H1 (cell line): ENCODE measurements at regions not wholly inside any gene's neighbourhood (a gene's known extent, or its start where the extent isn't known, plus 50 kb on each side); places are given as distances from the start of the nearest gene placed in this dataset.

Source experiments
- GABPA ChIP-seq: IDR thresholded peaks from 2 replicates; pipeline ENCODE4 v1.6.1; 2011; ENCODE audit warnings: mild to moderate bottlenecking, low read length, moderate library complexity, borderline replicate concordance; ENCODE audit not compliant: insufficient read depth
- NANOG ChIP-seq: IDR thresholded peaks from 2 replicates; pipeline ENCODE4 v1.6.1; 2011; ENCODE audit warnings: low read length, low read depth, mild to moderate bottlenecking, inconsistent platforms; ENCODE audit not compliant: insufficient read depth, poor library complexity, severe bottlenecking
- PHF8 ChIP-seq: fragments of 200-600 bp; sonication (generic); conservative IDR thresholded peaks from 2 replicates; pipeline ENCODE4 v1.7.1; 2012; ENCODE audit warnings: low read depth, mild to moderate bottlenecking, inconsistent platforms, low read length, moderate library complexity
- RFX5 ChIP-seq: IDR thresholded peaks from 2 replicates; pipeline ENCODE4 v1.6.1; 2011; ENCODE audit warnings: low read depth, low read length, improper control_type of control experiment, borderline replicate concordance
- SP4 ChIP-seq: IDR thresholded peaks from 2 replicates; pipeline ENCODE4 v1.6.1; 2012; ENCODE audit warnings: low read length, inconsistent platforms
- TF ChIP-seq, protein P1 (sequence below): fragments of 300-600 bp; sonication (generic); IDR thresholded peaks from 2 replicates; pipeline ENCODE4 v1.7.1; 2012; ENCODE audit warnings: low read length, moderate library complexity, mild to moderate bottlenecking, inconsistent platforms; ENCODE audit not compliant: insufficient replicate concordance
- TF ChIP-seq, protein P2 (sequence below): IDR thresholded peaks from 2 replicates; pipeline ENCODE4 v1.6.1; 2012; ENCODE audit warnings: low read length, inconsistent platforms

DNA sequence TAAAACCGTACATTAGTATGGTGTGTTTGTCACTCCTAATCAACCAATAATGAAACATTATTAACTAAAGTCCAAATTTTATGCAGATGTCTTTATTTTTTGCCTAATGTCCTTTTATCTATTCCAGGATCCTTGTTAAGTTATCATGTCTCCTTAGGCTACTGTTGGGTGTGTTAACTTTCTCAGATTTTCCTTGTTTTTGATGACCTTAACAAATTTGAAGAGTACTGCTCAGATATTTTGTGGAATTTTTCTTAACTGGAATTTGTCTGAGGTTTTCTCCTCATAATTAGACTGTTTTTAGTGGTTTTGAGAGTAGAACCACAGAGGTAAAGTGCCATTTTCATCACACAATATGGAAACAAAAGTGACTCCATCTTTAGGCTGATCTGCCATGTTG, 406.3 kb downstream of the MEI4 start (continued):
- TF ChIP-seq, protein P1, sequence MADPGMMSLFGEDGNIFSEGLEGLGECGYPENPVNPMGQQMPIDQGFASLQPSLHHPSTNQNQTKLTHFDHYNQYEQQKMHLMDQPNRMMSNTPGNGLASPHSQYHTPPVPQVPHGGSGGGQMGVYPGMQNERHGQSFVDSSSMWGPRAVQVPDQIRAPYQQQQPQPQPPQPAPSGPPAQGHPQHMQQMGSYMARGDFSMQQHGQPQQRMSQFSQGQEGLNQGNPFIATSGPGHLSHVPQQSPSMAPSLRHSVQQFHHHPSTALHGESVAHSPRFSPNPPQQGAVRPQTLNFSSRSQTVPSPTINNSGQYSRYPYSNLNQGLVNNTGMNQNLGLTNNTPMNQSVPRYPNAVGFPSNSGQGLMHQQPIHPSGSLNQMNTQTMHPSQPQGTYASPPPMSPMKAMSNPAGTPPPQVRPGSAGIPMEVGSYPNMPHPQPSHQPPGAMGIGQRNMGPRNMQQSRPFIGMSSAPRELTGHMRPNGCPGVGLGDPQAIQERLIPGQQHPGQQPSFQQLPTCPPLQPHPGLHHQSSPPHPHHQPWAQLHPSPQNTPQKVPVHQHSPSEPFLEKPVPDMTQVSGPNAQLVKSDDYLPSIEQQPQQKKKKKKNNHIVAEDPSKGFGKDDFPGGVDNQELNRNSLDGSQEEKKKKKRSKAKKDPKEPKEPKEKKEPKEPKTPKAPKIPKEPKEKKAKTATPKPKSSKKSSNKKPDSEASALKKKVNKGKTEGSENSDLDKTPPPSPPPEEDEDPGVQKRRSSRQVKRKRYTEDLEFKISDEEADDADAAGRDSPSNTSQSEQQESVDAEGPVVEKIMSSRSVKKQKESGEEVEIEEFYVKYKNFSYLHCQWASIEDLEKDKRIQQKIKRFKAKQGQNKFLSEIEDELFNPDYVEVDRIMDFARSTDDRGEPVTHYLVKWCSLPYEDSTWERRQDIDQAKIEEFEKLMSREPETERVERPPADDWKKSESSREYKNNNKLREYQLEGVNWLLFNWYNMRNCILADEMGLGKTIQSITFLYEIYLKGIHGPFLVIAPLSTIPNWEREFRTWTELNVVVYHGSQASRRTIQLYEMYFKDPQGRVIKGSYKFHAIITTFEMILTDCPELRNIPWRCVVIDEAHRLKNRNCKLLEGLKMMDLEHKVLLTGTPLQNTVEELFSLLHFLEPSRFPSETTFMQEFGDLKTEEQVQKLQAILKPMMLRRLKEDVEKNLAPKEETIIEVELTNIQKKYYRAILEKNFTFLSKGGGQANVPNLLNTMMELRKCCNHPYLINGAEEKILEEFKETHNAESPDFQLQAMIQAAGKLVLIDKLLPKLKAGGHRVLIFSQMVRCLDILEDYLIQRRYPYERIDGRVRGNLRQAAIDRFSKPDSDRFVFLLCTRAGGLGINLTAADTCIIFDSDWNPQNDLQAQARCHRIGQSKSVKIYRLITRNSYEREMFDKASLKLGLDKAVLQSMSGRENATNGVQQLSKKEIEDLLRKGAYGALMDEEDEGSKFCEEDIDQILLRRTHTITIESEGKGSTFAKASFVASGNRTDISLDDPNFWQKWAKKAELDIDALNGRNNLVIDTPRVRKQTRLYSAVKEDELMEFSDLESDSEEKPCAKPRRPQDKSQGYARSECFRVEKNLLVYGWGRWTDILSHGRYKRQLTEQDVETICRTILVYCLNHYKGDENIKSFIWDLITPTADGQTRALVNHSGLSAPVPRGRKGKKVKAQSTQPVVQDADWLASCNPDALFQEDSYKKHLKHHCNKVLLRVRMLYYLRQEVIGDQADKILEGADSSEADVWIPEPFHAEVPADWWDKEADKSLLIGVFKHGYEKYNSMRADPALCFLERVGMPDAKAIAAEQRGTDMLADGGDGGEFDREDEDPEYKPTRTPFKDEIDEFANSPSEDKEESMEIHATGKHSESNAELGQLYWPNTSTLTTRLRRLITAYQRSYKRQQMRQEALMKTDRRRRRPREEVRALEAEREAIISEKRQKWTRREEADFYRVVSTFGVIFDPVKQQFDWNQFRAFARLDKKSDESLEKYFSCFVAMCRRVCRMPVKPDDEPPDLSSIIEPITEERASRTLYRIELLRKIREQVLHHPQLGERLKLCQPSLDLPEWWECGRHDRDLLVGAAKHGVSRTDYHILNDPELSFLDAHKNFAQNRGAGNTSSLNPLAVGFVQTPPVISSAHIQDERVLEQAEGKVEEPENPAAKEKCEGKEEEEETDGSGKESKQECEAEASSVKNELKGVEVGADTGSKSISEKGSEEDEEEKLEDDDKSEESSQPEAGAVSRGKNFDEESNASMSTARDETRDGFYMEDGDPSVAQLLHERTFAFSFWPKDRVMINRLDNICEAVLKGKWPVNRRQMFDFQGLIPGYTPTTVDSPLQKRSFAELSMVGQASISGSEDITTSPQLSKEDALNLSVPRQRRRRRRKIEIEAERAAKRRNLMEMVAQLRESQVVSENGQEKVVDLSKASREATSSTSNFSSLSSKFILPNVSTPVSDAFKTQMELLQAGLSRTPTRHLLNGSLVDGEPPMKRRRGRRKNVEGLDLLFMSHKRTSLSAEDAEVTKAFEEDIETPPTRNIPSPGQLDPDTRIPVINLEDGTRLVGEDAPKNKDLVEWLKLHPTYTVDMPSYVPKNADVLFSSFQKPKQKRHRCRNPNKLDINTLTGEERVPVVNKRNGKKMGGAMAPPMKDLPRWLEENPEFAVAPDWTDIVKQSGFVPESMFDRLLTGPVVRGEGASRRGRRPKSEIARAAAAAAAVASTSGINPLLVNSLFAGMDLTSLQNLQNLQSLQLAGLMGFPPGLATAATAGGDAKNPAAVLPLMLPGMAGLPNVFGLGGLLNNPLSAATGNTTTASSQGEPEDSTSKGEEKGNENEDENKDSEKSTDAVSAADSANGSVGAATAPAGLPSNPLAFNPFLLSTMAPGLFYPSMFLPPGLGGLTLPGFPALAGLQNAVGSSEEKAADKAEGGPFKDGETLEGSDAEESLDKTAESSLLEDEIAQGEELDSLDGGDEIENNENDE = no peak
- no peak for TF ChIP-seq RFX5
- no peak for TF ChIP-seq GABPA
- no peak for TF ChIP-seq PHF8
- TF ChIP-seq, protein P2, sequence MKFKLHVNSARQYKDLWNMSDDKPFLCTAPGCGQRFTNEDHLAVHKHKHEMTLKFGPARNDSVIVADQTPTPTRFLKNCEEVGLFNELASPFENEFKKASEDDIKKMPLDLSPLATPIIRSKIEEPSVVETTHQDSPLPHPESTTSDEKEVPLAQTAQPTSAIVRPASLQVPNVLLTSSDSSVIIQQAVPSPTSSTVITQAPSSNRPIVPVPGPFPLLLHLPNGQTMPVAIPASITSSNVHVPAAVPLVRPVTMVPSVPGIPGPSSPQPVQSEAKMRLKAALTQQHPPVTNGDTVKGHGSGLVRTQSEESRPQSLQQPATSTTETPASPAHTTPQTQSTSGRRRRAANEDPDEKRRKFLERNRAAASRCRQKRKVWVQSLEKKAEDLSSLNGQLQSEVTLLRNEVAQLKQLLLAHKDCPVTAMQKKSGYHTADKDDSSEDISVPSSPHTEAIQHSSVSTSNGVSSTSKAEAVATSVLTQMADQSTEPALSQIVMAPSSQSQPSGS = no peak
- TF ChIP-seq SP4 = no peak
- no peak for TF ChIP-seq NANOG
